ENCODE measurements at regions not wholly inside any gene's neighbourhood (a gene's known extent, or its start where the extent isn't known, plus 50 kb on each side); places are given as distances from the start of the nearest gene placed in this dataset.

DNA sequence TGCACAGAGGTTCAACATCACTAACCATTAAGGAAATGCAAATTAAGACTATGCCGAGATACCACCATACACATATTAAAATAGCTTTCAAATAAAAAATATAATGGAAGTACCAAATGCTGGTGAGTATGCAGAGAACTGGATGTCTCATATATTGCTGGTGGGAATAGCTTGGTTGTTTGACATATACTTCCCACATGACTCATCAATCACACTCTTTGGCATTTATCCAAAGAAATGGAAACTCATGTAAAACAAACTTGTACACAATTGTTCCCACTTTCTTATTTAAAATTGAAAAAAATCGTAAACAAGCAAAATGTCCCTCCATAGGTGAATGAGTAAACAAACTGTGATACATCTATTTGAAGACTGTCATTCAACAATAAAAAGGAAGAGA, 982.6 kb upstream of the ATXN8OS start:
- Histone ChIP-seq H3K79me2 (ENCODE audit: control insufficient read depth, insufficient read depth, low read length) (no peaks in the 10 kb centered on the region), H4K20me1 (ENCODE audit: control insufficient read depth, insufficient read depth) (no peaks in the 10 kb centered on the region), H3K9ac (ENCODE audit: control insufficient read depth, insufficient read depth, low read length) (no peak overlapping the region), H3K4me3 (no peak overlapping the region), H3K4me2 (ENCODE audit: control insufficient read depth, insufficient read depth) (no peak overlapping the region), H3K36me3 (ENCODE audit: control insufficient read depth in 2 of 2, insufficient read depth in 2 of 2, low read length in 1 of 2) (no peaks in the 10 kb centered on the region), H3K27me3 (replicated peaks in 1 of 2; ENCODE audit: control insufficient read depth in 2 of 2, insufficient read depth in 2 of 2, low read length in 1 of 2) (no peaks in the 10 kb centered on the region), H3K9me3 (replicated peaks; ENCODE audit: control insufficient read depth, insufficient read depth, low read length) (no peaks in the 10 kb centered on the region), H3K4me1 (ENCODE audit: control insufficient read depth, insufficient read depth, low read length) (no peaks in the 10 kb centered on the region), H2AFZ (ENCODE audit: control insufficient read depth, low read depth, low read length) (no peak overlapping the region), H3K27ac (ENCODE audit: control insufficient read depth, insufficient read depth) (no peak overlapping the region)
- ATAC-seq (no peak), DNase-seq (ENCODE audit: low read depth, low spot score) (no peak), FAIRE-seq (no peak)
- intact Hi-C loops (cut with micrococcal nuclease; ENCODE audit: unreplicated experiment) (no loop called here), in situ Hi-C loops (cut with MboI) (no loop called here)
- ChIA-PET POLR2A (no interaction called here), RAD21 (ENCODE audit: unreplicated experiment) (no interaction called here), SMC1A (ENCODE audit: uncharacterized antibody, unreplicated experiment) (no interaction called here), CTCF (no interaction called here)
- WGBS (ENCODE audit: insufficient coverage, insufficient replicate concordance, low lambda C conversion rate, missing lambda C conversion rate): 44% methylated on average over 2 of the region's 2 CpGs
- TF ChIP-seq SIX5 (IDR thresholded peaks at IDR 0.05; ENCODE audit: low read depth, low read length, severe bottlenecking) (no peak), WRNIP1 (IDR thresholded peaks at IDR 0.05; ENCODE audit: borderline replicate concordance, low read depth, low read length) (no peak), SIN3A (IDR thresholded peaks at IDR 0.05; ENCODE audit: low read depth, low read length) (no peak), NFYA (IDR thresholded peaks at IDR 0.05; ENCODE audit: borderline replicate concordance, low read depth, low read length) (no peak), KDM1A (IDR thresholded peaks at IDR 0.05; ENCODE audit: borderline replicate concordance) (no peak), STAT3 (IDR thresholded peaks at IDR 0.05; ENCODE audit: low read depth, low read length) (no peak), PAX5 (IDR thresholded peaks at IDR 0.05; ENCODE audit: borderline replicate concordance, low read depth, low read length) (no peak), MYC (IDR thresholded peaks at IDR 0.05; ENCODE audit: insufficient read depth, insufficient read length, insufficient replicate concordance, low read length, severe bottlenecking) (no peak), SMAD1 (IDR thresholded peaks at IDR 0.05; ENCODE audit: low read depth, partially characterized antibody) (no peak), SUPT20H (IDR thresholded peaks at IDR 0.05; ENCODE audit: borderline replicate concordance, control insufficient read depth, low read depth, low read length) (no peak), TAF1 (IDR thresholded peaks at IDR 0.05; ENCODE audit: borderline replicate concordance, low read depth, low read length) (no peak)
- TF ChIP-seq, protein P1, sequence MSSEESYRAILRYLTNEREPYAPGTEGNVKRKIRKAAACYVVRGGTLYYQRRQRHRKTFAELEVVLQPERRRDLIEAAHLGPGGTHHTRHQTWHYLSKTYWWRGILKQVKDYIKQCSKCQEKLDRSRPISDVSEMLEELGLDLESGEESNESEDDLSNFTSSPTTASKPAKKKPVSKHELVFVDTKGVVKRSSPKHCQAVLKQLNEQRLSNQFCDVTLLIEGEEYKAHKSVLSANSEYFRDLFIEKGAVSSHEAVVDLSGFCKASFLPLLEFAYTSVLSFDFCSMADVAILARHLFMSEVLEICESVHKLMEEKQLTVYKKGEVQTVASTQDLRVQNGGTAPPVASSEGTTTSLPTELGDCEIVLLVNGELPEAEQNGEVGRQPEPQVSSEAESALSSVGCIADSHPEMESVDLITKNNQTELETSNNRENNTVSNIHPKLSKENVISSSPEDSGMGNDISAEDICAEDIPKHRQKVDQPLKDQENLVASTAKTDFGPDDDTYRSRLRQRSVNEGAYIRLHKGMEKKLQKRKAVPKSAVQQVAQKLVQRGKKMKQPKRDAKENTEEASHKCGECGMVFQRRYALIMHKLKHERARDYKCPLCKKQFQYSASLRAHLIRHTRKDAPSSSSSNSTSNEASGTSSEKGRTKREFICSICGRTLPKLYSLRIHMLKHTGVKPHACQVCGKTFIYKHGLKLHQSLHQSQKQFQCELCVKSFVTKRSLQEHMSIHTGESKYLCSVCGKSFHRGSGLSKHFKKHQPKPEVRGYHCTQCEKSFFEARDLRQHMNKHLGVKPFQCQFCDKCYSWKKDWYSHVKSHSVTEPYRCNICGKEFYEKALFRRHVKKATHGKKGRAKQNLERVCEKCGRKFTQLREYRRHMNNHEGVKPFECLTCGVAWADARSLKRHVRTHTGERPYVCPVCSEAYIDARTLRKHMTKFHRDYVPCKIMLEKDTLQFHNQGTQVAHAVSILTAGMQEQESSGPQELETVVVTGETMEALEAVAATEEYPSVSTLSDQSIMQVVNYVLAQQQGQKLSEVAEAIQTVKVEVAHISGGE (CRISPR knock-in tag; IDR thresholded peaks at IDR 0.05): no peak
- no TSS peak for BruUV-seq (replicated peaks)
